ENCODE measurements at regions not wholly inside any gene's neighbourhood (a gene's known extent, or its start where the extent isn't known, plus 50 kb on each side); places are given as distances from the start of the nearest gene placed in this dataset.

- H3K9me3 Mint-ChIP-seq, result no peaks in the 10 kb centered on the region
- no peaks in the 10 kb centered on the region for H3K4me1 Mint-ChIP-seq
- no peak overlapping the region for H3K27ac ChIP-seq (ENCODE audit: low read depth, low read length)
- no peaks in the 10 kb centered on the region for H3K4me1 ChIP-seq (ENCODE audit: control insufficient read depth, insufficient read depth, low read length)
- no peaks in the 10 kb centered on the region for H3K36me3 ChIP-seq (ENCODE audit: control insufficient read depth, insufficient read depth, low read length)
- WGBS, 2 experiments (ENCODE audit: insufficient coverage in 1 of 2, insufficient read length in 1 of 2), result 93% methylated on average over 2 of the region's 2 CpGs
- H3K9ac ChIP-seq (ENCODE audit: extremely low read depth, low read length, poor library complexity, severe bottlenecking), result no peak overlapping the region
- H3K4me3 Mint-ChIP-seq, result no peak overlapping the region
- H3K27ac Mint-ChIP-seq, result no peak overlapping the region
- H3K9me3 ChIP-seq (ENCODE audit: control insufficient read depth, low read length), result no peaks in the 10 kb centered on the region
- no peaks in the 10 kb centered on the region for H3K27me3 Mint-ChIP-seq (ENCODE audit: insufficient read depth)
- TF ChIP-seq CTCF (conservative IDR thresholded peaks at IDR 0.05), result no peak
- H3K4me3 ChIP-seq (ENCODE audit: low read length), result no peak overlapping the region
- no peaks in the 10 kb centered on the region for H3K36me3 Mint-ChIP-seq (ENCODE audit: low read depth)
- no peaks in the 10 kb centered on the region for H3K27me3 ChIP-seq (ENCODE audit: control insufficient read depth, insufficient read depth, low read length, poor library complexity, severe bottlenecking)
- no peak for DNase-seq
Measured at GRCh38 chr3:83802801-83803200, 1156.0 kb upstream of the CADM2 start.

- Histone ChIP-seq H3K9ac (ENCODE audit: extremely low read depth, low read length, poor library complexity, severe bottlenecking) (no peak overlapping the region), H3K27ac (ENCODE audit: low read depth, low read length) (no peak overlapping the region), H3K9me3 (ENCODE audit: control insufficient read depth, low read length) (no peaks in the 10 kb centered on the region), H3K4me1 (ENCODE audit: control insufficient read depth, insufficient read depth, low read length) (no peaks in the 10 kb centered on the region), H3K36me3 (ENCODE audit: control insufficient read depth, insufficient read depth, low read length) (no peaks in the 10 kb centered on the region), H3K4me3 (ENCODE audit: low read length) (no peak overlapping the region), H3K27me3 (ENCODE audit: control insufficient read depth, insufficient read depth, low read length, poor library complexity, severe bottlenecking) (no peaks in the 10 kb centered on the region)
- no peak for DNase-seq
- no peaks in the 10 kb centered on the region for H3K4me1 Mint-ChIP-seq
- H3K27me3 Mint-ChIP-seq (ENCODE audit: insufficient read depth), result no peaks in the 10 kb centered on the region
- H3K4me3 Mint-ChIP-seq, result no peak overlapping the region
- H3K27ac Mint-ChIP-seq, result no peak overlapping the region
- H3K9me3 Mint-ChIP-seq, result peaks cover 9% of the 10 kb centered on the region
- WGBS, 2 experiments (ENCODE audit: insufficient coverage in 1 of 2, insufficient read length in 1 of 2), result 95% methylated on average over 3 of the region's 3 CpGs; no CpG with 5 or more reads in 1 of the 2 experiments
- H3K36me3 Mint-ChIP-seq (ENCODE audit: low read depth), result no peaks in the 10 kb centered on the region
- no peak for TF ChIP-seq CTCF (conservative IDR thresholded peaks at IDR 0.05)
Measured at GRCh38 chr3:83807511-83807910, 1151.3 kb upstream of the CADM2 start.

- Histone ChIP-seq H3K36me3 (ENCODE audit: control insufficient read depth, insufficient read depth, low read length) (no peaks in the 10 kb centered on the region), H3K27me3 (ENCODE audit: control insufficient read depth, insufficient read depth, low read length, poor library complexity, severe bottlenecking) (no peaks in the 10 kb centered on the region), H3K27ac (ENCODE audit: low read depth, low read length) (no peak overlapping the region), H3K9me3 (ENCODE audit: control insufficient read depth, low read length) (no peaks in the 10 kb centered on the region), H3K4me1 (ENCODE audit: control insufficient read depth, insufficient read depth, low read length) (no peaks in the 10 kb centered on the region), H3K9ac (ENCODE audit: extremely low read depth, low read length, poor library complexity, severe bottlenecking) (no peak overlapping the region), H3K4me3 (ENCODE audit: low read length) (no peak overlapping the region)
- H3K4me1 Mint-ChIP-seq, result no peaks in the 10 kb centered on the region
- no peaks in the 10 kb centered on the region for H3K36me3 Mint-ChIP-seq (ENCODE audit: low read depth)
- TF ChIP-seq CTCF (conservative IDR thresholded peaks at IDR 0.05), result no peak
- peaks cover 11% of the 10 kb centered on the region for H3K9me3 Mint-ChIP-seq
- WGBS, 2 experiments (ENCODE audit: insufficient coverage in 1 of 2, insufficient read length in 1 of 2), result 96 to 100% methylated on average over 2 to 3 of the region's 3 CpGs
- H3K4me3 Mint-ChIP-seq, result no peak overlapping the region
- H3K27ac Mint-ChIP-seq, result no peak overlapping the region
- no peak for DNase-seq
- peaks cover 3% of the 10 kb centered on the region for H3K27me3 Mint-ChIP-seq (ENCODE audit: insufficient read depth)
Measured at GRCh38 chr3:83813176-83813575, 1145.6 kb upstream of the CADM2 start.
